ENCODE measurements at regions not wholly inside any gene's neighbourhood (a gene's known extent, or its start where the extent isn't known, plus 50 kb on each side); places are given as distances from the start of the nearest gene placed in this dataset.

- no peaks in the 10 kb centered on the region for H3K36me3 ChIP-seq (ENCODE audit: control insufficient read depth in 2 of 2, insufficient read depth in 2 of 2, low read length in 1 of 2)
- WGBS: 84% methylated on average over 1 of the region's 1 CpG
- DNase-seq (ENCODE audit: low read depth in 6 of 9, low spot score in 9 of 9): no peak
- no peaks in the 10 kb centered on the region for H3K27me3 ChIP-seq (ENCODE audit: control insufficient read depth in 2 of 2, insufficient read depth in 1 of 2, low read length in 1 of 2)
- H3K4me1 ChIP-seq (ENCODE audit: control insufficient read depth in 2 of 2, insufficient read depth in 2 of 2, low read length in 2 of 2): no peaks in the 10 kb centered on the region
- no peak overlapping the region for H3K4me3 ChIP-seq (ENCODE audit: low read length in 2 of 2)
- H3K9me3 ChIP-seq (ENCODE audit: control insufficient read depth in 2 of 2, insufficient read depth in 1 of 2, low read length in 1 of 2): no peaks in the 10 kb centered on the region
- no peak overlapping the region for H3K27ac ChIP-seq (ENCODE audit: low read depth in 1 of 2, low read length in 1 of 2)
Measured at GRCh38 chr3:102980355-102980696, 545.5 kb downstream of the ZPLD1 start.

GRCh38 chr3:103002425-103003176, 567.8 kb downstream of the ZPLD1 start:
- H3K27ac ChIP-seq (ENCODE audit: low read depth in 1 of 2, low read length in 1 of 2): no peak overlapping the region
- H3K36me3 ChIP-seq (ENCODE audit: control insufficient read depth in 2 of 2, insufficient read depth in 2 of 2, low read length in 1 of 2): no peaks in the 10 kb centered on the region
- DNase-seq (ENCODE audit: low read depth in 6 of 9, low spot score in 9 of 9): peak in 2 of 9 donors; percentile 2 to 42
- no peaks in the 10 kb centered on the region for H3K4me1 ChIP-seq (ENCODE audit: control insufficient read depth in 2 of 2, insufficient read depth in 2 of 2, low read length in 2 of 2)
- no peak overlapping the region for H3K4me3 ChIP-seq (ENCODE audit: low read length in 2 of 2)
- H3K27me3 ChIP-seq (ENCODE audit: control insufficient read depth in 2 of 2, insufficient read depth in 1 of 2, low read length in 1 of 2): no peaks in the 10 kb centered on the region
- 20% methylated on average over 6 of the region's 6 CpGs for WGBS
- no peaks in the 10 kb centered on the region for H3K9me3 ChIP-seq (ENCODE audit: control insufficient read depth in 2 of 2, insufficient read depth in 1 of 2, low read length in 1 of 2)

DNA sequence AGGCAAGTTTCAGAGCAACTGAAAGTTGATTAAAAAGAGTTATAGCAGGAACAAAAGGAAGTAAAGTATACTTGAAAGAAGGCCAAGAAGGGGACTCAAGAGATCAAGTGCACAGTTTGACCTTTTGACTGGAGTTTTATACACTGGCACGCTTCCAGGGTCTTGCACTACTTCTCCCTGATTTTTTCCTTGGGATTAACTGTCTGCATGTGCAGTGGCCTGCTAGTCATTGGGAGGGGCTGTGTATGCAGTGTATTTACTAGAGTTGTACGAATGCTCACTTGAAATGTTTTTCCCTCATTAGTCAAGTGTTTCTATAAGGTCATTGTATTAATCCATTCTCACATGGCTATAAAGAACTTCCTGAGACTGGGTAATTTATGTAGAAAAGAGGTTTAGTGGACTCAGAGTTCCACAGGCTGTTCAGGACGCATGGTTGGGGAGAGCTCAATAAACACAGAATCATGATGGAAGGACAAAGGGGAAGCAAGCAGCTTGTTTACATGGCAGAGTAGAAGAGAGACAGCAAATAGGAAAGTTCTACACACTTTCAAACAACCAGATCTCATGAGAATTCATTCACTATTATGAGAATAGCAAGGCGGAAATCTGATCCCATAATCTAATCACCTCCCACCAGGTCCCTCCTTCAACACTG, 571.8 kb downstream of the ZPLD1 start:
- 93% methylated on average over 4 of the region's 4 CpGs for WGBS
- Histone ChIP-seq H3K4me3 (ENCODE audit: low read length in 2 of 2) (no peak overlapping the region), H3K4me1 (ENCODE audit: control insufficient read depth in 2 of 2, insufficient read depth in 2 of 2, low read length in 2 of 2) (no peaks in the 10 kb centered on the region), H3K36me3 (ENCODE audit: control insufficient read depth in 2 of 2, insufficient read depth in 2 of 2, low read length in 1 of 2) (no peaks in the 10 kb centered on the region), H3K27me3 (ENCODE audit: control insufficient read depth in 2 of 2, insufficient read depth in 1 of 2, low read length in 1 of 2) (no peaks in the 10 kb centered on the region), H3K9me3 (ENCODE audit: control insufficient read depth in 2 of 2, insufficient read depth in 1 of 2, low read length in 1 of 2) (no peaks in the 10 kb centered on the region), H3K27ac (ENCODE audit: low read depth in 1 of 2, low read length in 1 of 2) (no peak overlapping the region)
- DNase-seq (ENCODE audit: low read depth in 6 of 9, low spot score in 9 of 9): no peak

DNA sequence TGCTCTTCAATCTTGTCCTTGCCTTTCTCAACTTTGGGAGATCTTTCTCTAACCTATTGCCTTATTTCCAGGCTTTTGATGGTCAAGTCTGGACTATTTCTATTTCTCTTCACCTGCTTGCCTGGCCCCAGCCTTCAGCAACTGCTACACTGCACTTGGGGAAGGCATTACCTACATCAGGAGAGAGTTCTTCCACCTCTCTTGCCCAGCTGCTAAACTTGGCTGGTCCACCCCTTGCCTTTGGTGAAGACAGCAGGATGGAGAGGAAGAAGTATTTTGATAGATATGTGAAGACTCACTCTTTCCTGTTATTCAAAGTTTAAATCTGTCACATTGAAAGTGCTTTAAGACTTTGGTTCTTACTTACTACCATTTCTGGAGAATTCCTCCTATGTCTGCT, 574.8 kb downstream of the ZPLD1 start:
- DNase-seq (ENCODE audit: low read depth in 6 of 9, low spot score in 9 of 9): no peak
- no peak overlapping the region for H3K27ac ChIP-seq (ENCODE audit: low read depth in 1 of 2, low read length in 1 of 2)
- no peaks in the 10 kb centered on the region for H3K9me3 ChIP-seq (ENCODE audit: control insufficient read depth in 2 of 2, insufficient read depth in 1 of 2, low read length in 1 of 2)
- H3K4me3 ChIP-seq (ENCODE audit: low read length in 2 of 2): no peak overlapping the region
- H3K4me1 ChIP-seq (ENCODE audit: control insufficient read depth in 2 of 2, insufficient read depth in 2 of 2, low read length in 2 of 2): no peaks in the 10 kb centered on the region
- H3K36me3 ChIP-seq (ENCODE audit: control insufficient read depth in 2 of 2, insufficient read depth in 2 of 2, low read length in 1 of 2): no peaks in the 10 kb centered on the region
- H3K27me3 ChIP-seq (ENCODE audit: control insufficient read depth in 2 of 2, insufficient read depth in 1 of 2, low read length in 1 of 2): no peaks in the 10 kb centered on the region

DNA sequence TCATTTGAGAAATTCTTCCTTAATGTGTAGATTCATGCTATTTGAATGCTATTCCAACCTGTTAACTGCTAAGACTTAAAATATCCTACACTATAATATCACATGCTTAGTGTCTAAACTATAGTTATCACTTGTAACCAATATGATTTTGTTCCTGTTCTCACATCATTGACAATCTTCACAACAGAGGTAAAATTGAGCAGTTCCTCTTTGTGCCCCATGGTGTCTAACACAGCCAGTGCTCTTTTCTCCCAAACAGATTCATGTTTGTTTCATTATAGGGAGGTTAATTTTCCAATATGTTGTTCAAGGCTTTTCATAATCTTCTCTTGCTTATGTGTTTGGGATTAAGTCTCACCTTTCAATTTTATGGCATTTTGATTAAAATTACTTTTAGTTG, 591.1 kb downstream of the ZPLD1 start:
- H3K9me3 ChIP-seq (ENCODE audit: control insufficient read depth in 2 of 2, insufficient read depth in 1 of 2, low read length in 1 of 2): no peaks in the 10 kb centered on the region
- H3K27me3 ChIP-seq (ENCODE audit: control insufficient read depth in 2 of 2, insufficient read depth in 1 of 2, low read length in 1 of 2): no peaks in the 10 kb centered on the region
- no peak overlapping the region for H3K27ac ChIP-seq (ENCODE audit: low read depth in 1 of 2, low read length in 1 of 2)
- DNase-seq (ENCODE audit: low read depth in 6 of 9, low spot score in 9 of 9): no peak
- H3K4me3 ChIP-seq (ENCODE audit: low read length in 2 of 2): no peak overlapping the region
- no peaks in the 10 kb centered on the region for H3K4me1 ChIP-seq (ENCODE audit: control insufficient read depth in 2 of 2, insufficient read depth in 2 of 2, low read length in 2 of 2)
- H3K36me3 ChIP-seq (ENCODE audit: control insufficient read depth in 2 of 2, insufficient read depth in 2 of 2, low read length in 1 of 2): no peaks in the 10 kb centered on the region

- H3K4me3 ChIP-seq (ENCODE audit: low read length in 2 of 2): no peak overlapping the region
- H3K27me3 ChIP-seq (ENCODE audit: control insufficient read depth in 2 of 2, insufficient read depth in 1 of 2, low read length in 1 of 2): no peaks in the 10 kb centered on the region
- WGBS: 96% methylated on average over 2 of the region's 2 CpGs
- no peaks in the 10 kb centered on the region for H3K36me3 ChIP-seq (ENCODE audit: control insufficient read depth in 2 of 2, insufficient read depth in 2 of 2, low read length in 1 of 2)
- H3K27ac ChIP-seq (ENCODE audit: low read depth in 1 of 2, low read length in 1 of 2): no peak overlapping the region
- H3K9me3 ChIP-seq (ENCODE audit: control insufficient read depth in 2 of 2, insufficient read depth in 1 of 2, low read length in 1 of 2): no peaks in the 10 kb centered on the region
- DNase-seq (ENCODE audit: low read depth in 6 of 9, low spot score in 9 of 9): no peak
- no peaks in the 10 kb centered on the region for H3K4me1 ChIP-seq (ENCODE audit: control insufficient read depth in 2 of 2, insufficient read depth in 2 of 2, low read length in 2 of 2)
Measured at GRCh38 chr3:103033841-103034240, 599.0 kb downstream of the ZPLD1 start.

- H3K4me3 ChIP-seq (ENCODE audit: low read length in 2 of 2): no peak overlapping the region
- no peaks in the 10 kb centered on the region for H3K27me3 ChIP-seq (ENCODE audit: control insufficient read depth in 2 of 2, insufficient read depth in 1 of 2, low read length in 1 of 2)
- 83% methylated on average over 2 of the region's 2 CpGs for WGBS
- H3K27ac ChIP-seq (ENCODE audit: low read depth in 1 of 2, low read length in 1 of 2): no peak overlapping the region
- DNase-seq (ENCODE audit: low read depth in 6 of 9, low spot score in 9 of 9): no peak
- H3K4me1 ChIP-seq (ENCODE audit: control insufficient read depth in 2 of 2, insufficient read depth in 2 of 2, low read length in 2 of 2): no peaks in the 10 kb centered on the region
- H3K36me3 ChIP-seq (ENCODE audit: control insufficient read depth in 2 of 2, insufficient read depth in 2 of 2, low read length in 1 of 2): no peaks in the 10 kb centered on the region
- H3K9me3 ChIP-seq (ENCODE audit: control insufficient read depth in 2 of 2, insufficient read depth in 1 of 2, low read length in 1 of 2): no peaks in the 10 kb centered on the region
Measured at GRCh38 chr3:103047640-103048039, 612.8 kb downstream of the ZPLD1 start.

DNA sequence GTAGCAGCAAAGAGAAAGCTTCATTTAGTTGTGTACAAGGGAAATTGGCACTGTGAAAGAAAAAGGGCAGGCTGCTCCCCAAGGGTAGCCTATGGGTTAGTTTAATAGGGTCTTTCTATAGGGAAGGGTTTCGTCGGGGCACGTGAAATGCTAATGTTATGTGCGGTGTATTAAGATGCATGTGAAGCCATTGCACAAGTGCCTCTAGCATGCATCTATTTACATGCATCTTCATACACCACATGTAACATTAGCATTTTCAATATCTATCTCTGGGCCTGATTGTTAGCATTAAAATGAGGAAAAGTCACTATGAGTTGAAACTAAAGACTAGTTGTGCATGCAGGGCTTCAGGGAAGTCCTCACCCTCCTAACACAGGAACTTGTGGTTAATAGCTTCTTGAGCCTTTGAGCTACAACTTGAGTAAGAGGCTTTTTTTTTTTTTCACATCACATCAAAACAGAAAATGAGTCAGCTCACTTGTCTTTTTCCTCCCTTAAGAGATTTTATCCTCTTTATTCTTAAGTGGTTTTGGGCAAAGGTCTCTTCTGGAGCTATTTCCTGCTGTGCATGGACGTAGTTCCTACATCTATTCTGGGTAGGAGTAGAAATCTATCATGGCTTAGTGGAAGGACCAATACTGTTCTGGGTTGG, 613.4 kb downstream of the ZPLD1 start:
- Histone ChIP-seq H3K4me1 (ENCODE audit: control insufficient read depth in 2 of 2, insufficient read depth in 2 of 2, low read length in 2 of 2) (no peaks in the 10 kb centered on the region), H3K36me3 (ENCODE audit: control insufficient read depth in 2 of 2, insufficient read depth in 2 of 2, low read length in 1 of 2) (no peaks in the 10 kb centered on the region), H3K27me3 (ENCODE audit: control insufficient read depth in 2 of 2, insufficient read depth in 1 of 2, low read length in 1 of 2) (no peaks in the 10 kb centered on the region), H3K27ac (ENCODE audit: low read depth in 1 of 2, low read length in 1 of 2) (no peak overlapping the region), H3K9me3 (ENCODE audit: control insufficient read depth in 2 of 2, insufficient read depth in 1 of 2, low read length in 1 of 2) (no peaks in the 10 kb centered on the region), H3K4me3 (ENCODE audit: low read length in 2 of 2) (no peak overlapping the region)
- WGBS: 71% methylated on average over 5 of the region's 5 CpGs
- DNase-seq (ENCODE audit: low read depth in 6 of 9, low spot score in 9 of 9): peak in 1 of 9 donors; percentile 23

DNA sequence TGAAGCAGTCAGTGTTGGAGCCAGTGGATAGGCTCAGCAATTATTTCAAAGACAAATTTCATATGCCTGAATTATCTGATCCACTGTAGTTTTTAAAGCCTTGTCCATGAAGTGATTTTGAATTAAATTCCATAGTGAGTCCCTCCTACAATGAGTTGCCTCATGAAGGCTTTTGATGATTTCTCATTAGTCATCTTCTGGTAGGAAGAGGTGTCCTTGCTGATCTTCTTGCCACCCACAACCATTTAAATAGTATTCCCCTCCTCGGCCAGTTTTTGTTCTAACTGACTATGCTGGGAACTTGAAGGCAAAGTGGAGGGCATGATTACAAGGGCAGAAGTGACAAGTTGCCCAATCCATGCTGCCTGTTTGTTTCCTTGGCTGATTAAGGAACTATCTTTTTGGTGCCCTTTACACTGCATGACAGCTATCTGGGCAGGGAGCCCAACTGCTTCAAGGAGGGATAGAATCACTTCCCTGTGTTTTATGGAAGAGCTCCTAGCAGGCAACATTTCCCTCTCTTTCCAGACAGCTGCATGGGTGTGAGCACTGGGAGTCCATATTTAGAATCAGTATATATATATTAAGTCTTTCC, 617.5 kb downstream of the ZPLD1 start:
- 83% methylated on average over 1 of the region's 1 CpG for WGBS

More for the DNA sequence above, 617.5 kb downstream of the ZPLD1 start:
- Histone ChIP-seq H3K9me3 (ENCODE audit: control insufficient read depth in 2 of 2, insufficient read depth in 1 of 2, low read length in 1 of 2) (no peaks in the 10 kb centered on the region), H3K4me1 (ENCODE audit: control insufficient read depth in 2 of 2, insufficient read depth in 2 of 2, low read length in 2 of 2) (peaks cover 0 to 6% of the 10 kb centered on the region in 2 donors), H3K27me3 (ENCODE audit: control insufficient read depth in 2 of 2, insufficient read depth in 1 of 2, low read length in 1 of 2) (no peaks in the 10 kb centered on the region), H3K27ac (ENCODE audit: low read depth in 1 of 2, low read length in 1 of 2) (no peak overlapping the region), H3K4me3 (ENCODE audit: low read length in 2 of 2) (no peak overlapping the region), H3K36me3 (ENCODE audit: control insufficient read depth in 2 of 2, insufficient read depth in 2 of 2, low read length in 1 of 2) (no peaks in the 10 kb centered on the region)
- no peak for DNase-seq (ENCODE audit: low read depth in 6 of 9, low spot score in 9 of 9)
